Skeletal muscle tissue (tissue), 3 donors: ENCODE measurements at regions not wholly inside any gene's neighbourhood (a gene's known extent, or its start where the extent isn't known, plus 50 kb on each side); places are given as distances from the start of the nearest gene placed in this dataset.
"Not testable (repeated sequence)": the region's sequence is repeated elsewhere in the genome, so short reads cannot be mapped to it uniquely, and the experiment has no call there.

Source experiments
- H3K27ac ChIP-seq: one replicate; pipeline ENCODE4 v1.7.0; 2013; ENCODE audit warnings: mild to moderate bottlenecking, low read depth, low read length, inconsistent platforms
- H3K27me3 ChIP-seq, 3 donors: one replicate each; pipeline ENCODE4 v1.7.0; 2013; ENCODE audit warnings: low read length in 3 of 3; ENCODE audit not compliant: control insufficient read depth in 3 of 3, insufficient read depth in 3 of 3
- H3K36me3 ChIP-seq, 3 donors: one replicate each; pipeline ENCODE4 v1.7.0; 2013; ENCODE audit warnings: low read length in 3 of 3; ENCODE audit not compliant: control insufficient read depth in 3 of 3, insufficient read depth in 3 of 3
- H3K4me1 ChIP-seq, 3 donors: one replicate each; pipeline ENCODE4 v1.7.0; 2013; ENCODE audit warnings: low read length in 3 of 3, mild to moderate bottlenecking in 3 of 3; ENCODE audit not compliant: control insufficient read depth in 3 of 3, insufficient read depth in 3 of 3
- H3K4me3 ChIP-seq, 3 donors: one replicate each; pipeline ENCODE4 v1.7.0; 2013; ENCODE audit warnings: low read length in 3 of 3
- H3K9ac ChIP-seq, 3 donors: one replicate each; pipeline ENCODE4 v1.7.0; 2013; ENCODE audit warnings: low read length in 3 of 3, mild to moderate bottlenecking in 3 of 3, moderate library complexity in 2 of 3, low read depth in 1 of 3
- H3K9me3 ChIP-seq, 3 donors: one replicate each; pipeline ENCODE4 v1.7.0; 2013; ENCODE audit warnings: low read length in 3 of 3; ENCODE audit not compliant: control insufficient read depth in 3 of 3
- donor health status: Osteomylitis.

- Histone ChIP-seq H3K4me3 (no peak overlapping the region), H3K27ac (no peak overlapping the region)
Observed at GRCh38 chr4:156374069-156374468, 420.4 kb upstream of the CTSO start.

GRCh38 chr4:156367502-156367901 is 413.8 kb upstream of the CTSO start:
- not testable (repeated sequence) for H3K27me3 ChIP-seq, H3K4me3 ChIP-seq, H3K4me1 ChIP-seq, H3K36me3 ChIP-seq, H3K9ac ChIP-seq, H3K9me3 ChIP-seq, H3K27ac ChIP-seq

More at GRCh38 chr4:156374069-156374468, 420.4 kb upstream of the CTSO start:
- Histone ChIP-seq H3K9me3 (no peaks in the 10 kb centered on the region), H3K27me3 (no peaks in the 10 kb centered on the region), H3K36me3 (no peaks in the 10 kb centered on the region), H3K4me1 (no peaks in the 10 kb centered on the region), H3K9ac (no peak overlapping the region)

DNA sequence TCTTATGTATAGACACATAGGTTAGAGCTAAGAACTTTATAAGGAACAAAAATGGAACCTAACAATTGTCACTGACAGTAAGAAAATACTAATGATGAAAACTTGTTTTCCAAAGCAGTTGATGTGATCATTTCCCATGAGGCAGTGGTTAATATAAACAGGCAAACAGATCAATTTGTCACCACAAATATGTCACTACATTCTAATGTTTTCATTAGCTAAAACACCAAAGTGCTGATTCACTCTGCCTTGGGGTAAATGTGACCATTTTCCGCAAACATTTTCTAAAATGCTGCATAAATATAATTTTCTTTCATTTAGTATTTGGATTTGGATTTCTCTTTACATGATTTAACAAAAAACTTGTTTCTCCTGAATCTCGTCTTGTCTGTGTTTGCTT is 408.9 kb upstream of the CTSO start:
- Histone ChIP-seq H3K9me3 (no peaks in the 10 kb centered on the region), H3K27me3 (no peaks in the 10 kb centered on the region), H3K4me3 (no peak overlapping the region), H3K4me1 (no peaks in the 10 kb centered on the region), H3K27ac (no peak overlapping the region), H3K36me3 (no peaks in the 10 kb centered on the region), H3K9ac (no peak overlapping the region)

DNA sequence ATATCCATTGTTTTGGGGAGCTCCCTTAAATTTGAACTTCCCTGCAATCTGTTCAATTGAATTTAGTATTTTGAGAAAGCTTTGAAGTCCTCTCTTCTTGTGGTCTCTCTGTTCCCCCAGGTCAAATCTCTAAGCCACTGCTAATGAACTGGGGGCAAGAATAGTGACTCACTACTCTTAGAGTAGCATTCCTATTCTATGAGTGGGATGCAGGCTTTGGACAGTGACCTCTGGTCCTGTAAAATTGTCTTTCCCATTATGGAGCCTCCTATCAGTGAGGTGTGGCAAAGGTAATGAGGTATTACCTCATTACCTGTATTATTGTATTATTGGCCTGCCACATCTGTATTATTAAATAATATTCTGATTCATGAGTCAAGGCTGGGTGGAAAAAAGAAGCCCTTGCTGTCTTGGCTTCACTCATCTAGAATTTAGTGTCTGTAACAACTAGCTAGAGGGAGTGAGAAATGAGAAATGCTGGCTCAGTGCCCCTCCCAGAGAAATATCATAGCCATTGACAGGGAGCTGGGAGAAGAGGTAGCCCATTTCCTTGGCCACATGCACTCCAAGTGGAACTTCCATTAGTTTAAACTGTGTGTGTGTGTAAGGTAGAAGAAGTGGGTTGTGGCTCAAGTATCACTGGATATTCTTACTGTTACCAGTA is 393.9 kb upstream of the CTSO start:
- Histone ChIP-seq H3K9ac (no peak overlapping the region), H3K9me3 (no peaks in the 10 kb centered on the region), H3K4me1 (no peaks in the 10 kb centered on the region), H3K36me3 (no peaks in the 10 kb centered on the region), H3K27ac (no peak overlapping the region), H3K4me3 (no peak overlapping the region), H3K27me3 (no peaks in the 10 kb centered on the region)

- Histone ChIP-seq H3K9me3 (no peaks in the 10 kb centered on the region), H3K27ac (no peak overlapping the region), H3K4me1 (no peaks in the 10 kb centered on the region), H3K9ac (no peak overlapping the region), H3K27me3 (no peaks in the 10 kb centered on the region), H3K36me3 (no peaks in the 10 kb centered on the region), H3K4me3 (no peak overlapping the region)
Observed at GRCh38 chr4:156346959-156347385, 393.3 kb upstream of the CTSO start.

GRCh38 chr4:156344397-156344796 is 390.7 kb upstream of the CTSO start:
- no peaks in the 10 kb centered on the region for H3K27me3 ChIP-seq
- H3K9ac ChIP-seq = no peak overlapping the region
- H3K4me1 ChIP-seq = no peaks in the 10 kb centered on the region
- no peak overlapping the region for H3K4me3 ChIP-seq
- no peaks in the 10 kb centered on the region for H3K36me3 ChIP-seq
- no peak overlapping the region for H3K27ac ChIP-seq
- H3K9me3 ChIP-seq = no peaks in the 10 kb centered on the region

DNA sequence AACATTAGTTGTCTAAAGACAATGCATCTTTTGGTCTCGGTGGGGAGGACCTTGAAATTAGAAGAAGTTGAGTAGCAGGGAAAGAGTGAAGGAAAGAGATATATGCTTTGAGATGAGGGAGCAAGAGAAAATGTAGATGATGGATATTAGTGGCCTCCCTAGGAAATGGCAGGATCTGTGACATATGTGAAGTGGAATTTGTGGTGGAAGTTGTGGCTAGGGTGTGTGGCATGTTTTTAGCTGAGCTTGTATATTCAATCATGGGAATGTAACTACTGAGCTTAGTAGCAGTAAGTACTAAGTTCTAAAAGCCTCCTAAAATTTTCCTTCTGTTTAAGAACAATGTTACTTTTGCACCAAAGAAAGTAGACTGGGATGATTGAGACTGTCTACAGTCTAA is 382.8 kb upstream of the CTSO start:
- no peaks in the 10 kb centered on the region for H3K27me3 ChIP-seq
- H3K36me3 ChIP-seq = no peaks in the 10 kb centered on the region
- H3K4me1 ChIP-seq = no peaks in the 10 kb centered on the region
- no peak overlapping the region for H3K4me3 ChIP-seq
- H3K9me3 ChIP-seq = no peaks in the 10 kb centered on the region
- H3K9ac ChIP-seq = no peak overlapping the region
- no peak overlapping the region for H3K27ac ChIP-seq

GRCh38 chr4:156335721-156336120 is 382.1 kb upstream of the CTSO start:
- Histone ChIP-seq H3K36me3 (no peaks in the 10 kb centered on the region), H3K4me3 (no peak overlapping the region), H3K9ac (no peak overlapping the region), H3K9me3 (no peaks in the 10 kb centered on the region), H3K4me1 (no peaks in the 10 kb centered on the region), H3K27ac (no peak overlapping the region), H3K27me3 (no peaks in the 10 kb centered on the region)

- Histone ChIP-seq H3K4me1 (no peaks in the 10 kb centered on the region), H3K27ac (no peak overlapping the region), H3K9ac (no peak overlapping the region), H3K27me3 (no peaks in the 10 kb centered on the region), H3K36me3 (no peaks in the 10 kb centered on the region), H3K9me3 (no peaks in the 10 kb centered on the region), H3K4me3 (no peak overlapping the region)
Observed at GRCh38 chr4:156330436-156331031, 376.9 kb upstream of the CTSO start.

DNA sequence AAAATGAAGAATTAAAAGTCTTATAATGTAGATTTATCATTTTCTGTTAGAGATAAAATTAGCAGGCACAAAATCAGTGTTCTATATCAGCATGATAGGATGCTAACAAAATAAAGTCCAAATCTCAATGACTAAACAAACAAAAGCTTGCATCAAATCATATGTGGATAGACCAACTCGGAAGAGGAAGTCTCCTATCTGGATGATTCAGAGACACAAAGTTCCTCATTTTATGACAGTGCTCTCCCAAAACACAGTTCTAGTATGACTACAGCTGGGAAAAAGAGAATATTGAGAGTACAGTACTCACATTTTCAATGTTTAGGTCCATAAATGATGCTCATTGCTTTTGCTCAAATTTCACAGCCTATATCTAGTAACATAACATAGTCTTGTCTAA is 376.1 kb upstream of the CTSO start:
- Histone ChIP-seq H3K9me3 (no peaks in the 10 kb centered on the region), H3K4me3 (no peak overlapping the region), H3K36me3 (no peaks in the 10 kb centered on the region), H3K27me3 (no peaks in the 10 kb centered on the region), H3K9ac (no peak overlapping the region), H3K27ac (no peak overlapping the region), H3K4me1 (no peaks in the 10 kb centered on the region)
